ENCODE measurements at regions not wholly inside any gene's neighbourhood (a gene's known extent, or its start where the extent isn't known, plus 50 kb on each side); places are given as distances from the start of the nearest gene placed in this dataset.

DNA sequence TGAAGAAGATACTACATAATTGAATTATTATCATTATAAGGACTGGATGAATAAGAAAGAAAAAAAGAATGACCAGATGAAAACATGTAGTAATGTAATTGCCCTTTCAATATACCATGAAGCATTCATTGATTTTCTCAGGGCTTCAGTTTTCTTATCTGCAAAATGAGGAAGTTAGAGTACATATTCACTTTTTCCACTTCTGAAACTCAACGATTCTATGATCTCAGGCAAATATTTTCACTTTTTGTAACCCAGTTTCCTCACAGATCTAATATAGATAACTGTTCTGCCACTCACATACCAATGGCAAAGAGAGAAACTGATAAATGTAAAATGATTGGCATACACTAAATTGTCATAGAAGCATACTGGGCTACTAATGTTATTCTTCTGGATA lies 856.6 kb upstream of the KLHL1 start:
- Histone ChIP-seq H3K9ac (ENCODE audit: low read length) (no peak overlapping the region), H3K9me3 (ENCODE audit: control insufficient read depth, low read length) (no peaks in the 10 kb centered on the region), H3K4me3 (ENCODE audit: low read length) (no peak overlapping the region), H3K36me3 (ENCODE audit: control insufficient read depth, insufficient read depth, low read length) (no peaks in the 10 kb centered on the region), H3K27me3 (ENCODE audit: control insufficient read depth, insufficient read depth, low read length) (no peaks in the 10 kb centered on the region), H3K4me1 (ENCODE audit: control insufficient read depth, insufficient read depth, low read length) (no peaks in the 10 kb centered on the region)

DNA sequence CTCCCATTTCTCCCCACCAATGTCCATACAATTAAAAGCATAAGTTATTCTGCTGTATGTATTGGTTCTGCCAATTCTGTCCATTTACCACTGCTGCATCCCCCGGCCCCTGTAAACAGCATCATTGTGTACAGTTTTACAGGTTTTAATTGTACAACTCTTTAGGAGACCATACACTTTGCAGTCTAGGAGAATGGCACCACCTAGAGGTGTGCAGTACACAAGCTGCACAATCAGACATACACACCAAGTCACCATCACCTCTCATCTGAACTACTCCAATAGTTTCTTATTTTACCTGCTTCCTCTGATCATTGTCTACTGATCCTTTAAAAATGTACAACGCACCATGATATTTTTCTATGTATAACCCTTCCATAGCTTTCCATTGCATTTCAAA lies 855.9 kb upstream of the KLHL1 start:
- H3K36me3 ChIP-seq (ENCODE audit: control insufficient read depth, insufficient read depth, low read length): no peaks in the 10 kb centered on the region
- no peaks in the 10 kb centered on the region for H3K9me3 ChIP-seq (ENCODE audit: control insufficient read depth, low read length)
- H3K4me3 ChIP-seq (ENCODE audit: low read length): no peak overlapping the region
- no peaks in the 10 kb centered on the region for H3K27me3 ChIP-seq (ENCODE audit: control insufficient read depth, insufficient read depth, low read length)
- no peaks in the 10 kb centered on the region for H3K4me1 ChIP-seq (ENCODE audit: control insufficient read depth, insufficient read depth, low read length)
- H3K9ac ChIP-seq (ENCODE audit: low read length): no peak overlapping the region

DNA sequence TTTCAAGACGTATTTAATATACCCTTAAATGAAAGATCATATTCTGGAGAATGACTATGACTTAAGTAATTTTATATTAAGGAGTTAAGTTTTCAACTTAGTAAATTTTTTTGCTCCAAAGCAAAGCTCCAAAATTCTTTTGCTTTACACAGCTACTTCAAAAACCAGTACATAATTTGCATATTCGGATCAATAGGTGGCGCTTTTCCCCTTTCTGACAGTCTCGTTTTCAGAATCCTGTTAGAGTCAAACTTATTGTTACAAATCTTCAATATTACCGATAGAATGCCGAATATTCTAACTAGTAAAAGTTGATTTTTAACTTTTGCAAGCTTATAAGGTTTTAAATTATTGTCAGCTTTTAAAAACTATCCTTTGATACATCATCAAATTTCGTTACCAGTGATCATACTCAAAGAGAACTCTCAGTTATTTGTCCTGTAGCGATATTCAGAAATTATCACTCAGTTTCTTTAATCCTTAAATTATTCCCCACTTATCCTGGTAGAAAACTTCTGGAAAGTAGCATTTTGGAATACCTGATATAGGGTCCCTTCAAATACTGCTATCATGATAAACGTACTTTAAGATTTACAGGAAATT lies 852.7 kb upstream of the KLHL1 start:
- H3K4me1 ChIP-seq (ENCODE audit: control insufficient read depth, insufficient read depth, low read length): no peaks in the 10 kb centered on the region
- no peaks in the 10 kb centered on the region for H3K36me3 ChIP-seq (ENCODE audit: control insufficient read depth, insufficient read depth, low read length)
- no peak overlapping the region for H3K4me3 ChIP-seq (ENCODE audit: low read length)
- H3K9ac ChIP-seq (ENCODE audit: low read length): no peak overlapping the region
- H3K9me3 ChIP-seq (ENCODE audit: control insufficient read depth, low read length): no peaks in the 10 kb centered on the region
- no peaks in the 10 kb centered on the region for H3K27me3 ChIP-seq (ENCODE audit: control insufficient read depth, insufficient read depth, low read length)

DNA sequence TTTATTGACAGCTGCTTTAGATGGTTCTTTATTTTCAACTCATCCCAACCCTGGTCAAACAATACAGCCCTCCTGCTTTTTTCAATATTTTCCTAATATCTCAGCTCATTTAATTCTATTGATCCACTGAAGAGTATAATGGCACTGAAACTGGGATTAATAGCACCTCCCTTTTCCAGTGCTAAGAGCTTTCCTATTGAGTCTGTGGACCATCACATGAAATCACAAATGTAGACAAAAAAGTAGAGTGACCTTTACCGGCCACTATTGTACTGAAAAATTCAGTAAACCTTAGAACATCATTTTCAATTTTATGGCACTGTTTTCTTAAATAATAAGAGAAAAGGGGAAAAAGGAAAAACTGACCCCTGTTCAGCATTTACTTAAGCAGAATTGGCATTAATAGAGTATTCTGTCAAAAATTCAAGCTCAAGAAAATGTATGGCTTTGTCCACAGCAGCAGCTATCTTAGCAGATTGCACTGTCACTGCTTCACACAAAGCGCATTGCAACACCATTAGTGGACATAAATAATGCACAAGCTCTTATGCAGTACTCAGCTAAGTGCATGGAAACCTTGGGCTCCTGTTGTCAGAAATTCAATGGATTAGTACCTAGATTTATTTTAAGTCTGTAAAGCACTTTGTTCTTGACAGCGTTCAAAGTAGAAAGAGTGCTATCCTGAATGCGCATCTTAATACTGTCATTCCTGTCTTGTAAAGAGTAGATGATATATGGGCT lies 851.0 kb upstream of the KLHL1 start:
- H3K4me3 ChIP-seq (ENCODE audit: low read length): no peak overlapping the region
- H3K9ac ChIP-seq (ENCODE audit: low read length): no peak overlapping the region
- no peaks in the 10 kb centered on the region for H3K27me3 ChIP-seq (ENCODE audit: control insufficient read depth, insufficient read depth, low read length)
- H3K9me3 ChIP-seq (ENCODE audit: control insufficient read depth, low read length): no peaks in the 10 kb centered on the region
- H3K36me3 ChIP-seq (ENCODE audit: control insufficient read depth, insufficient read depth, low read length): no peaks in the 10 kb centered on the region
- no peaks in the 10 kb centered on the region for H3K4me1 ChIP-seq (ENCODE audit: control insufficient read depth, insufficient read depth, low read length)

DNA sequence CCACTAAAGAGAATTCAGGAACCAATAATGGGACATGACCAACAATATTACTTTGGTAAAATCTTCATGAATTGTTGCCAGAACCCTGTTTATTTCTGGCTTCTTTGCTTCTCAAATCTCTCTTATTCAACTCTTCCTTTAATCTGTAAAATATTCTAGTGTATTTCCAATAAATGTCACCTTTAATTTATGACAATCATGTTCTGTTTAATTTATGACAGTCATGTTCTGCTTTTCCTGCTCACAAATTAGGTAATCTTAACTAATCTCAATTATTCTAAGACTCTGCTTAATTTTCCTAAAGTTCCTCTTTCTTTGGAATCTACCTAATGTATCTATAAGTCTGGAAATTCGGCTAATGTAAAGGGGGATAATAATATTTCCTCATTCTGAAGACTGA lies 847.6 kb upstream of the KLHL1 start:
- Histone ChIP-seq H3K4me3 (ENCODE audit: low read length) (no peak overlapping the region), H3K9me3 (ENCODE audit: control insufficient read depth, low read length) (no peaks in the 10 kb centered on the region), H3K4me1 (ENCODE audit: control insufficient read depth, insufficient read depth, low read length) (no peaks in the 10 kb centered on the region), H3K9ac (ENCODE audit: low read length) (no peak overlapping the region), H3K36me3 (ENCODE audit: control insufficient read depth, insufficient read depth, low read length) (no peaks in the 10 kb centered on the region), H3K27me3 (ENCODE audit: control insufficient read depth, insufficient read depth, low read length) (no peaks in the 10 kb centered on the region)

DNA sequence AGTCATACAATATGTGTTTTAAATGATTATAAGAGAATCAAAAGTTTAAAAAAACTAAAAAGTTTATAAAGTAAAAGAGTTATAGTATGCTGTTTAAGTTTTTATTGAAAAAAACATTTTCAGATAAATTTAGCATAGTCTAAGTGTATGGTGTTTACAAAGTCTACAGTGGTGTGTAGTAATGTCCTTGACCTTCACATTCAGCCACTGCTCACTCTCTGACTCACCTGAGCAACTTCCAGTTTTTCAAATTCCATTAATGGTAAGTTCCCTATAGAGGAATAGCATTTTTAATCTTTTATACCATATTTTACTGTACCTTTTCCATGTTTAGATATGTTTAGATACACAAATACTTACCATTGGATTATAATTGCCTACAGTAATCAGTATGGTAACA lies 842.4 kb upstream of the KLHL1 start:
- no peaks in the 10 kb centered on the region for H3K36me3 ChIP-seq (ENCODE audit: control insufficient read depth, insufficient read depth, low read length)
- no peak overlapping the region for H3K9ac ChIP-seq (ENCODE audit: low read length)
- H3K27me3 ChIP-seq (ENCODE audit: control insufficient read depth, insufficient read depth, low read length): no peaks in the 10 kb centered on the region
- no peak overlapping the region for H3K4me3 ChIP-seq (ENCODE audit: low read length)
- H3K4me1 ChIP-seq (ENCODE audit: control insufficient read depth, insufficient read depth, low read length): no peaks in the 10 kb centered on the region
- no peaks in the 10 kb centered on the region for H3K9me3 ChIP-seq (ENCODE audit: control insufficient read depth, low read length)

DNA sequence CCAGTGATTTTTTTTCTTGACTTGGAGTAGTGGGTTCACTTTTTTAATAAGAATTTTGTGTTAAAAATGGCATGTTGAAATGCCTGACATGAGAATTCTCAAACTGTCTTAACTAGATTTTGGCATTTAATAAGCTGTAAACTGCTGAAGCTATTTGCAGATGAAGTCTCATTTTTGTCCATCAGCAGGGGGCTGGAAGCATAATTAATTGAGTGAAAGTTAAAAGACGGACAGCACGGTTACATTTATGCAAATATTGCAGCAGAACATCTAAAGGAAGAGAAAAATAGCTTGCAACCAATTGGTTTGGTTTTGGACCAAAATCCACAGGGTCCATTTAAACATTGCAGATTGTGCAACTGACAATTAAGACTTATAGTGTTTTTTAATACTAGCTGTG lies 837.3 kb upstream of the KLHL1 start:
- no peaks in the 10 kb centered on the region for H3K4me1 ChIP-seq (ENCODE audit: control insufficient read depth, insufficient read depth, low read length)
- H3K36me3 ChIP-seq (ENCODE audit: control insufficient read depth, insufficient read depth, low read length): no peaks in the 10 kb centered on the region
- no peaks in the 10 kb centered on the region for H3K27me3 ChIP-seq (ENCODE audit: control insufficient read depth, insufficient read depth, low read length)
- H3K9me3 ChIP-seq (ENCODE audit: control insufficient read depth, low read length): no peaks in the 10 kb centered on the region
- H3K4me3 ChIP-seq (ENCODE audit: low read length): no peak overlapping the region
- no peak overlapping the region for H3K9ac ChIP-seq (ENCODE audit: low read length)

DNA sequence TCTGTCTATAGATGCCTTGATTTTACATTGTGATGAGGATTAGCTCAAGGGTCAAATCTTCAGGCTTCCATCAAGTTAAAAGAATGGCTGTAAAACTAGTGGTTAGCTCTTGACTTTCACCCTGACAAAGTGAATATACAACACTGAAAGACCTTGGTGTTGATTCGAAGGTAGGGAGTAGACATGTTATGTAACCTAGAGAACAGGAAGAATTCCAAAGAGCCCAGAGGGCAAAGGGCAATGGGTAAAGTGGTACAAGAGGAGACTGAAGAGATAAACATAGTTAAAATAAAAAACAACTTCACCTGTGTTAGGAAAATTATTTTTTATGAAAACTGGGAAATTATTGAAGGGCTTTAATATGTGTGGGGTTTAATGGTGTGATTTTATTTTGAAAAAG lies 833.2 kb upstream of the KLHL1 start:
- Histone ChIP-seq H3K36me3 (ENCODE audit: control insufficient read depth, insufficient read depth, low read length) (no peaks in the 10 kb centered on the region), H3K9ac (ENCODE audit: low read length) (no peak overlapping the region), H3K4me3 (ENCODE audit: low read length) (no peak overlapping the region), H3K27me3 (ENCODE audit: control insufficient read depth, insufficient read depth, low read length) (no peaks in the 10 kb centered on the region), H3K9me3 (ENCODE audit: control insufficient read depth, low read length) (no peaks in the 10 kb centered on the region), H3K4me1 (ENCODE audit: control insufficient read depth, insufficient read depth, low read length) (no peaks in the 10 kb centered on the region)

DNA sequence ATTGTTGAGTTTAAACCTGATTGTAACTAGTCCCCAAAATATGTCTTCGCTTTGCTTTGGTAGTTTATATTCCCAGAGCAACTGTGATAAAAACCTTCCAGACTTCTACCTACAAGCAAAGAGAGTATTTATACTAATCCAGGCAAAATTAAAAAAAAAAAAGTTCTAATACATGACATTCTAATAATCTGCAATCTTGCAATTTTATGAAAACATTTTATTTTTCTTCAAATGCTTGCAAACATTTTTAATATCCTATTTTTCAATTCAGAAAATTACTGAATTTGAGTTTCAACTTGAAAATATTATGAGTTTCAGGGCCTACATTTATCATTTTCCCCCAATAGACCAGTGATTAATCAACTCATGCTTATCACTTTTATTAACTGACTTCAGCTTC lies 830.2 kb upstream of the KLHL1 start:
- no peaks in the 10 kb centered on the region for H3K4me1 ChIP-seq (ENCODE audit: control insufficient read depth, insufficient read depth, low read length)
- H3K36me3 ChIP-seq (ENCODE audit: control insufficient read depth, insufficient read depth, low read length): no peaks in the 10 kb centered on the region
- H3K27me3 ChIP-seq (ENCODE audit: control insufficient read depth, insufficient read depth, low read length): no peaks in the 10 kb centered on the region
- no peaks in the 10 kb centered on the region for H3K9me3 ChIP-seq (ENCODE audit: control insufficient read depth, low read length)
- H3K9ac ChIP-seq (ENCODE audit: low read length): no peak overlapping the region
- no peak overlapping the region for H3K4me3 ChIP-seq (ENCODE audit: low read length)

DNA sequence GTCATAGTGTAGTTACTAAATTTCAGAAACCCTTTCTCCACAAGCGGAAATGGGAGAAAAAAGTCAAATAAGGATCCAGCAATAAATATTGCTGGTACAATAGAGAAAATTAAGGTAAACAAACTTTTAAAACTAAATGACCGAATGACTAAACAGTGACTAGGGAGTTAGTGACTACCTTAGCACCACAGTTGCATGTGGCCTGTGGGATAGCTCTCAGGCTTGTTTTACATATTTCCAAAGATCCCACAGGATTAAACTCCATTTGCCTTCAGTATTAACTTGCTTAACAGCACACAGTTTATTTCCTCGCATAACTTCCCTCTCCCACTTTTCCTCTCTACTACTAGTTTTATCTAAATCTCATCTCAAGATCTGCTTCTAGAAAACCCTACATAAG lies 824.3 kb upstream of the KLHL1 start:
- no peak overlapping the region for H3K4me3 ChIP-seq (ENCODE audit: low read length)
- H3K9me3 ChIP-seq (ENCODE audit: control insufficient read depth, low read length): no peaks in the 10 kb centered on the region
- no peak overlapping the region for H3K9ac ChIP-seq (ENCODE audit: low read length)
- no peaks in the 10 kb centered on the region for H3K4me1 ChIP-seq (ENCODE audit: control insufficient read depth, insufficient read depth, low read length)
- no peaks in the 10 kb centered on the region for H3K27me3 ChIP-seq (ENCODE audit: control insufficient read depth, insufficient read depth, low read length)
- H3K36me3 ChIP-seq (ENCODE audit: control insufficient read depth, insufficient read depth, low read length): no peaks in the 10 kb centered on the region

DNA sequence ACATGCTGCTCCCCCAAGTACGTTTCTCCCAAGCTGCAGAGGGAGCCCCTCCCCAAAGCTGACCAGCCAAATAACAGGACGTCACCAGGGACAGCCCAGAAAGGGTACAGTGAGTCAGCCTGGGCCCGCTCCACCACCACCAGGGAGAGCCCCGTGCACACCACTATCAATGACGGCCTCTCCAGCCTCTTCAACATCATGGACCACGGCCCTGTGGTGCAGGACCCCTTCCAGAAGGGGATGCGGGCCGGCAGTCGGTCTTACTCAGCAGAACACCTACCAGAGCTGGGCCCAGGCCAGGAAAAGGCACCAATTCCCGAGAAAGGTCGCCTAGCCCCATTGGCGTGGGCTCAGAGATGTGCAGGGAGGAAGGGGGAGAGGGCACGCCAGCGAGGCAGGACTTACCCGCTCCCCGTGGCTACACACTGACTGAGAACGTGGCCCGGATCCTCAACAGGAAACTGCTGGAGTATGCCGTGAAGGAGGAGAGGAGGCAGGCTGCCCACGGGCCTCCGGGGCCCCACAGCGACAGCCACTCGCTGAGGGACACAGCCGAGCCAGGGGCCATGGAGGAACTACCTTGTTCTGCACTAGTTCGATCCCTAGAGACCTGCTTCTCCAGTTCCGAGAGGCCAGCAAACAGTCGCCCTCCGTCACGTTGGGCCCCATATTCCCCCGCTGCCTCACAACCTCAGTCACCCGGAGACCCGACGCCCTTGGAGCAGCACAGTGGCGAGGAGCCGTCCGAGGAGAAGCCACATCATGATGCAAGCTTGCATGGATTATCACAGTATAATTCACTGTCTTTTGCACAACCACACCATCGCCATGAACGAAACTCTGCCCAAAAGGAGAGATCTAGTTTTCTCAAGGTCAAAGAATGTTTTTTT lies 815.9 kb upstream of the KLHL1 start:
- no peaks in the 10 kb centered on the region for H3K9me3 ChIP-seq (ENCODE audit: control insufficient read depth, low read length)
- H3K27me3 ChIP-seq (ENCODE audit: control insufficient read depth, insufficient read depth, low read length): no peaks in the 10 kb centered on the region
- no peaks in the 10 kb centered on the region for H3K4me1 ChIP-seq (ENCODE audit: control insufficient read depth, insufficient read depth, low read length)
- no peak overlapping the region for H3K9ac ChIP-seq (ENCODE audit: low read length)
- no peak overlapping the region for H3K4me3 ChIP-seq (ENCODE audit: low read length)
- H3K36me3 ChIP-seq (ENCODE audit: control insufficient read depth, insufficient read depth, low read length): no peaks in the 10 kb centered on the region

DNA sequence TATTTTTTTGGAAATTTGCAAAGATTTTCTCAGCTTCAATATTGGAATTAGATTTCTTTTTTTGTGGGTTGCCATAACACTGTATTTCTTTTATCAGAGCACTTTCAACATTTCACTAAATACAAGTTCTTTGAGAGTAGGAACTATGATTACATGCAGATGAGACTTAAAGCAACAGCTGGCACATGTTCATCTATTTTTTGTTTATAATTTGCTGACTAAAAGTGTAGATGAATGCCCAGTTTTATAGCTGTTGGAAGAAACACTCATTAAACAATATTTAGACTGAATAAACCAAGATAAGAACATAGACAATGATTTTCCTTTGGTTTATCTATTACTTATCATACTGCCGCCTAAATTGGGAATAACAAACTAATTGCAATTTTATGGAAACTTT lies 803.0 kb upstream of the KLHL1 start:
- Histone ChIP-seq H3K27me3 (ENCODE audit: control insufficient read depth, insufficient read depth, low read length) (no peaks in the 10 kb centered on the region), H3K9ac (ENCODE audit: low read length) (no peak overlapping the region), H3K36me3 (ENCODE audit: control insufficient read depth, insufficient read depth, low read length) (no peaks in the 10 kb centered on the region), H3K9me3 (ENCODE audit: control insufficient read depth, low read length) (no peaks in the 10 kb centered on the region), H3K4me1 (ENCODE audit: control insufficient read depth, insufficient read depth, low read length) (no peaks in the 10 kb centered on the region), H3K4me3 (ENCODE audit: low read length) (no peak overlapping the region)

All from mucosa of stomach (tissue), 1 donor.